ENCODE measurements at regions not wholly inside any gene's neighbourhood (a gene's known extent, or its start where the extent isn't known, plus 50 kb on each side); places are given as distances from the start of the nearest gene placed in this dataset.

DNA sequence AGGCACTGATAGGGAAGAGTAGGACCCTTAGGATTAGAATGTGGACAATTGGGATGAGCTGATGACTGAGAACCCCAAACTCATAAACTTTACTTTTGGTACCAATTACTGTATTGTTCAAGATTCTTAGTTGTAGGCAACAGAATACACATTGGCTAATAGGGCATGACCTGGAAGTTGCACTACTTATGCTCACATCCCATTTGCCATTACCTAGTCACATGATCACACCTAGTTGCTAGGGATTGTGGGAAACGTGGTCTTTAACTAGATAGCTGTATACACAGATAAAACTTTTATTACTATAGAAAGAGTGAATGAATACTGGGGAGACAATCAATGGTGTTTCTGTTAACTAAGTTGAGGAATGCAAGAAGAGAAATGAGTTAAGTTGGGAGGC is 113.4 kb upstream of the AKIRIN2 start:
- no peaks in the 10 kb centered on the region for H3K9me3 Mint-ChIP-seq
- no peak for DNase-seq
- no peak overlapping the region for H3K27ac Mint-ChIP-seq
- H3K36me3 ChIP-seq (ENCODE audit: control insufficient read depth, insufficient read depth, low read length), result no peaks in the 10 kb centered on the region
- no peak overlapping the region for H3K4me3 Mint-ChIP-seq
- no peaks in the 10 kb centered on the region for H3K27me3 Mint-ChIP-seq (ENCODE audit: insufficient read depth)
- no peaks in the 10 kb centered on the region for H3K4me1 Mint-ChIP-seq
- no peaks in the 10 kb centered on the region for H3K36me3 Mint-ChIP-seq (ENCODE audit: low read depth)
- no CpG with 5 or more reads among the region's 1 CpG for WGBS, 2 experiments (ENCODE audit: insufficient coverage in 1 of 2, insufficient read length in 1 of 2)
- H3K27ac ChIP-seq (ENCODE audit: low read depth, low read length), result no peak overlapping the region
- H3K9ac ChIP-seq (ENCODE audit: extremely low read depth, low read length, poor library complexity, severe bottlenecking), result no peak overlapping the region
- TF ChIP-seq, protein P1, sequence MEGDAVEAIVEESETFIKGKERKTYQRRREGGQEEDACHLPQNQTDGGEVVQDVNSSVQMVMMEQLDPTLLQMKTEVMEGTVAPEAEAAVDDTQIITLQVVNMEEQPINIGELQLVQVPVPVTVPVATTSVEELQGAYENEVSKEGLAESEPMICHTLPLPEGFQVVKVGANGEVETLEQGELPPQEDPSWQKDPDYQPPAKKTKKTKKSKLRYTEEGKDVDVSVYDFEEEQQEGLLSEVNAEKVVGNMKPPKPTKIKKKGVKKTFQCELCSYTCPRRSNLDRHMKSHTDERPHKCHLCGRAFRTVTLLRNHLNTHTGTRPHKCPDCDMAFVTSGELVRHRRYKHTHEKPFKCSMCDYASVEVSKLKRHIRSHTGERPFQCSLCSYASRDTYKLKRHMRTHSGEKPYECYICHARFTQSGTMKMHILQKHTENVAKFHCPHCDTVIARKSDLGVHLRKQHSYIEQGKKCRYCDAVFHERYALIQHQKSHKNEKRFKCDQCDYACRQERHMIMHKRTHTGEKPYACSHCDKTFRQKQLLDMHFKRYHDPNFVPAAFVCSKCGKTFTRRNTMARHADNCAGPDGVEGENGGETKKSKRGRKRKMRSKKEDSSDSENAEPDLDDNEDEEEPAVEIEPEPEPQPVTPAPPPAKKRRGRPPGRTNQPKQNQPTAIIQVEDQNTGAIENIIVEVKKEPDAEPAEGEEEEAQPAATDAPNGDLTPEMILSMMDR (conservative IDR thresholded peaks at IDR 0.05), result no peak
- H3K27me3 ChIP-seq (ENCODE audit: control insufficient read depth, insufficient read depth, low read length, poor library complexity, severe bottlenecking), result no peaks in the 10 kb centered on the region
- no peak overlapping the region for H3K4me3 ChIP-seq (ENCODE audit: low read length)
- no peaks in the 10 kb centered on the region for H3K4me1 ChIP-seq (ENCODE audit: control insufficient read depth, insufficient read depth, low read length)
- no peaks in the 10 kb centered on the region for H3K9me3 ChIP-seq (ENCODE audit: control insufficient read depth, low read length)

DNA sequence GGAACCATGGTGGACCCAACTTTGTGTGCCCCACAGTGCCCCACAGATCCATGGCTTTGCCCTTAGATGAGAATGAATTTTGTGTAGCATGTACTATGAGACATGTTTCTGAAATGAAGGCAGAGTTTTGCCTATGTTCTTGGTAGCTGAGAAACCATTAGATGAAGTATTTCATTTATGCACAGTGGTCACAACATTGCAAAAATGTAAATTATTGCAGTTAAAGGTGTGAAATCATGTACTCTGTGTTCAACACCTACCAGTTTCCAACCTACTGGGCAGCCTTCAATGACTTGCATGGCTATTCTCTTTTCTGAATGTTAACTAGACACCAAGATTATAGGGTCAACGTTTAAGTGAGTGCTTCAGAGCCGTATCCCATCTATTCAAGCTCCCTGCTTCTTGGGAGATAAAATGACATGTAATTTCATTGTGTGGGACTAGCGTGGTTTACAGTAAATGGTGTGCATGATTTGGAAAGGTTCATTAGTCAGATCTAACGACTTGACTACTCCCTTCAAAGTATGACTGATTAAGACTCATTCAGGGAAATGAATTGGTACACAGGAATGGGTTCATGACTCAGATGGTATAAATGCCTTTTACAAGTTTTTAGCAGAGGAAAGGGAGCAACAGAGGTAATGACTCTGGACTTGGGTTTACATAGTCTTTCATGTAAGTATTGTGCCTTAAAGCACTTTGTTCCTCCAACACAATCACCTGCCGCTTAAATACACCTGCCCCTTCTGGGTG is 106.1 kb upstream of the AKIRIN2 start:
- Histone ChIP-seq H3K9me3 (ENCODE audit: control insufficient read depth, low read length) (no peaks in the 10 kb centered on the region), H3K27ac (ENCODE audit: low read depth, low read length) (no peak overlapping the region), H3K4me1 (ENCODE audit: control insufficient read depth, insufficient read depth, low read length) (no peaks in the 10 kb centered on the region), H3K27me3 (ENCODE audit: control insufficient read depth, insufficient read depth, low read length, poor library complexity, severe bottlenecking) (no peaks in the 10 kb centered on the region), H3K4me3 (ENCODE audit: low read length) (no peak overlapping the region), H3K9ac (ENCODE audit: extremely low read depth, low read length, poor library complexity, severe bottlenecking) (no peak overlapping the region), H3K36me3 (ENCODE audit: control insufficient read depth, insufficient read depth, low read length) (no peaks in the 10 kb centered on the region)
- Mint-ChIP-seq H3K4me3 (no peak overlapping the region), H3K4me1 (no peaks in the 10 kb centered on the region), H3K9me3 (no peaks in the 10 kb centered on the region), H3K27ac (no peak overlapping the region), H3K27me3 (ENCODE audit: insufficient read depth) (no peaks in the 10 kb centered on the region), H3K36me3 (ENCODE audit: low read depth) (no peaks in the 10 kb centered on the region)
- 91 to 100% methylated on average over 2 to 5 of the region's 5 CpGs for WGBS, 2 experiments (ENCODE audit: insufficient coverage in 1 of 2, insufficient read length in 1 of 2)
- no peak for DNase-seq
- TF ChIP-seq, protein P1 (conservative IDR thresholded peaks at IDR 0.05), result no peak

DNA sequence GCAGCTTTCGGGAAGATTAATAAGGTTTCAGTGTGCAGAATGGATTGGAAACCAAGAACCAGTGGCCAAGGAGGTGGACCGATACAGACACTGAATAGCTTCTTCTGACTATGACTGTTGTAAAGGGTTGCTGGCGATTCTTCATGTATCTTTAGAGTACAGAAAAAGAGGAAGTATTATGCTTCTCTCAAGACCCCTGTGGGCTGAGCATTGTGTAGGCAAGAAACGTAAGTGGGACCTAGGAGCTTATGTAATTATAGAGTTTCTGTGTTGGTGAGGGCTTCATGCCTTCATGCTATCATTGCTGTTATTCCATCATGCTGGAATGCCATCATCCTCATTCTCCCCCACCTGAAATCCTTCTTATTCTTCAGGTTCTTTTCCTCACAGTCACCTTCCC is 105.4 kb upstream of the AKIRIN2 start:
- DNase-seq, result no peak

More for the DNA sequence above, 105.4 kb upstream of the AKIRIN2 start:
- no peak overlapping the region for H3K4me3 ChIP-seq (ENCODE audit: low read length)
- 86 to 97% methylated on average over 3 to 4 of the region's 4 CpGs for WGBS, 2 experiments (ENCODE audit: insufficient coverage in 1 of 2, insufficient read length in 1 of 2)
- TF ChIP-seq, protein P1 (conservative IDR thresholded peaks at IDR 0.05), result no peak
- no peaks in the 10 kb centered on the region for H3K36me3 ChIP-seq (ENCODE audit: control insufficient read depth, insufficient read depth, low read length)
- no peak overlapping the region for H3K27ac ChIP-seq (ENCODE audit: low read depth, low read length)
- Mint-ChIP-seq H3K27me3 (ENCODE audit: insufficient read depth) (no peaks in the 10 kb centered on the region), H3K4me1 (no peaks in the 10 kb centered on the region), H3K4me3 (no peak overlapping the region), H3K9me3 (no peaks in the 10 kb centered on the region), H3K27ac (no peak overlapping the region), H3K36me3 (ENCODE audit: low read depth) (no peaks in the 10 kb centered on the region)
- H3K9me3 ChIP-seq (ENCODE audit: control insufficient read depth, low read length), result no peaks in the 10 kb centered on the region
- H3K4me1 ChIP-seq (ENCODE audit: control insufficient read depth, insufficient read depth, low read length), result no peaks in the 10 kb centered on the region
- H3K9ac ChIP-seq (ENCODE audit: extremely low read depth, low read length, poor library complexity, severe bottlenecking), result no peak overlapping the region
- no peaks in the 10 kb centered on the region for H3K27me3 ChIP-seq (ENCODE audit: control insufficient read depth, insufficient read depth, low read length, poor library complexity, severe bottlenecking)

Data from endodermal cell (in vitro differentiated cells).